SH-SY5Y (cell line): ENCODE measurements at regions not wholly inside any gene's neighbourhood (a gene's known extent, or its start where the extent isn't known, plus 50 kb on each side); places are given as distances from the start of the nearest gene placed in this dataset.

Source experiments
- GATA2 ChIP-seq: IDR thresholded peaks from 2 replicates; pipeline ENCODE4 v1.6.1; 2011; ENCODE audit warnings: mild to moderate bottlenecking, low read depth, low read length
- GATA3 ChIP-seq: IDR thresholded peaks from 2 replicates; pipeline ENCODE4 v1.6.1; 2011; ENCODE audit warnings: low read depth, mild to moderate bottlenecking, low read length, moderate library complexity

DNA sequence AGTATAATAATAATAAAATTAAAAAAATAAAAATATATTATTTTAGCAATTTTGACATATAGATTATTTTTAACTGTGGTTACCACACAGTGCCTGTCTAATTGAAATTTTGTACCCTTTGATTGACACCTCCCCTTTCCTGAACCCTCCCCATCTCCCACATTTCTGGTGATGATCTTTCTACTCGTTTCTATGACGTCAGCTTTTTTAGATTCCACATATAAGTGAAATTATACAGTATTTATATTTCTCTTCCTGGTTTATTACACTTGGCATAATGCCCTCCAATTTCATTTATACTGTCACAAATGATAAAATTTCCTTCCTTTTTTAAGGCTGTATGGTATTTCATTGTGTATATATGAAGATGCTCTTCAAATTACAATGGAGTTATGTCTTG, 258.1 kb upstream of the PTCHD4 start:
- TF ChIP-seq GATA2 (no peak), GATA3 (no peak)
